Body of pancreas (tissue), 4 donors: ENCODE measurements at regions not wholly inside any gene's neighbourhood (a gene's known extent, or its start where the extent isn't known, plus 50 kb on each side); places are given as distances from the start of the nearest gene placed in this dataset.

ENCODE experiments used
- CTCF ChIP-seq, 7 experiments: fragments of 450-650 bp in 4 of 7; fragments of 200-600 bp in 3 of 7; sonication (generic) in 3 of 7; IDR thresholded peaks; one replicate each; pipeline ENCODE4 v1.5.1; 2016 to 2019; ENCODE audit warnings: antibody characterized with exemption in 7 of 7
- POLR2A ChIP-seq, 3 donors: fragments of 450-650 bp; IDR thresholded peaks; one replicate each; pipeline ENCODE4 v1.6.1; 2016; ENCODE audit warnings: antibody characterized with exemption in 3 of 3, mild to moderate bottlenecking in 2 of 3

GRCh38 chr5:123709422-123709821 is 197.4 kb downstream of the CSNK1G3 start:
- TF ChIP-seq CTCF (IDR thresholded peaks at IDR 0.05) (no peak), POLR2A (IDR thresholded peaks at IDR 0.05) (no peak)
